Hematopoietic multipotent progenitor cell treated with erythropoietin and hydrocortisone succinate and interleukin-3 and kit ligand, for 15 days (in vitro differentiated cells): ENCODE measurements at regions not wholly inside any gene's neighbourhood (a gene's known extent, or its start where the extent isn't known, plus 50 kb on each side); places are given as distances from the start of the nearest gene placed in this dataset.

ENCODE experiments used
- DNase-seq: peaks from one replicate; pipeline ENCODE4 v3.0.0-alpha.2; 2015; ENCODE audit warnings: low spot score

DNA sequence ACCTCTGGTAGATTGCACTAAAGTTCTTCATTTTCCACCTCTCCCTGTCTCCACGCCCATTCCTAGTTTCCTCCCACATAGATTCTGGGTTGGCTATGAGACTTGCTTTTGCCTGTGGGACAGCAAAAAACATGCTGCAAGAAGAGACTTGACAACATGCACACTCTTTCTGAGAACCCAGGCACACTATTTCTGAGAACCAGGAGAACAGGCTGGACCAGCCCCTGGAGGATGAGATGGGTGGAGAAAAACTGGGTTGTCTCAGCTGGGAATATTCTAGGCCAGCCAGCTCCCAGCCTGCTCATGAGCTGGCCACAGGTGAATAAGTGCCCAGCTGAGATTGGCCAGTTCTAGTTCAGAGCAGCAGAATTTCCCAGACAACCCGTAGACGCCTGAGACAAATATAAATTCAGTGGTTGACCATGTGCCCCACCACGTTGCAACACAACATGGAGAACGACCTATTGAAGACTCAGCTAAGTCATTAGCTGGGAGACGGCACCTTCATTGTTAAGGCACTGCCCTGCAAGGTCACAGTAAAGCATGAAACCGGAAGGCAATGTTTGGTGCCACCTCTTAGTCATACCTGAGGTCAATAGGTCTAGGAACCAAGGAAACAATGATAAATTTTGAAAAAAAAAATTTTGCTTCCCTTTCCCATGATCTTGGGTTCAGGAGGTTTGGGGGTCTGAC lies 92.7 kb upstream of the AKR1E2 start:
- DNase-seq = no peak

DNA sequence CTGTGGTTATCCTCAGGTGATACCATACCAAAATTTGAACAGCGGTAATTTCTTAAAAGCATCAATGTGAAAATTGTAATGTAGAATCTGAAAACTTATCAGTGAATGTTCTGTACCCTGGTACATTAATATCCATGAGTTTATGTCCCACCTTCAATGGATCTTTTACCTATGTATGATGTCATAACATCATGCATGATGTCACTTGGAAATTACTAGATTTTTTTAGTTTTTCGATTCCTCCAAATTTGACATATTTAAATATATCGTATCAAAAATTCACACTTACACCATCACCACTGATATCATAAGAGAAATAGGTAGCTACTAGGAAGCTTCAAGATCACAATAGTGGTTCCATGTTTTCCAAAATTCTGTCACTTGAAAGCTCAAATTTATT lies 95.0 kb upstream of the AKR1E2 start:
- DNase-seq = no peak

GRCh38 chr10:4725917-4726606 lies 99.9 kb upstream of the AKR1E2 start:
- DNase-seq = no peak

- no peak for DNase-seq
Measured at GRCh38 chr10:4723860-4724259, 102.1 kb upstream of the AKR1E2 start.

DNA sequence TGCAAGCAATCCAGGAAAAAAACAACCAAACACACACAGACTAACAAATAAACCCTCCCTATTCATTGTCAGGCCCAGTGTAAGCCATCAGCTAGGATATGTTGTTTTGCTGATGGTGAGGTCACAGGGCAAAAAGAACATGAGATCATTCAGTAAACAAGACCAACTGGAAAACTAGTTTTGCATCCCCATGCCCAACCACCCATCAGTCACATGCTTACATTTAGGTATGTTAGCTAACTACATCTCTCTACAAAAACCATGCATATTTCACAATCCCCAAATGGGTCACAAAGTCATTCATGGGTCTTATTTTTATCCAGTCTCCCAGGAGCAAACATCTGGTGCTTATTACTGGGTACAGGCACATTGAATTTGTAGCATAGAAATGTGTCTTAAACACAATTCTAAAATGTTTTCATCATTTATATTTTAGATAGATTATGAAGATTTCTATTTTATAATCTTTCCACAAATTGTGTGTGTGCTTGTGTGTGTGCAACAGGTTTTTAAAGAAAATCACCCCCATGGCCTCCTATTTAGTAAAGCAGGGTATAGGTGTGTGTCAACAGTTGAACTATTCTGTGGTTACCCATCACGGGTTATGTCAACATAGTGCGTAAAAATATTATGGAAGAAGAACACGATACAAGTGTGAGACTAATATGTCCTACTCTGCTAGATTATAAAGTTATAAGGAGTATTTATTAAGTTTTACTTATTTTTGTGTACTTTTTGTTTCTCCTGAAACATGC lies 103.8 kb upstream of the AKR1E2 start:
- no peak for DNase-seq

GRCh38 chr10:4720463-4720862 lies 105.5 kb upstream of the AKR1E2 start:
- DNase-seq = no peak

- no peak for DNase-seq
Measured at GRCh38 chr10:4719671-4720070, 106.3 kb upstream of the AKR1E2 start.

- DNase-seq = no peak
Measured at GRCh38 chr10:4719036-4719435, 107.0 kb upstream of the AKR1E2 start.

DNA sequence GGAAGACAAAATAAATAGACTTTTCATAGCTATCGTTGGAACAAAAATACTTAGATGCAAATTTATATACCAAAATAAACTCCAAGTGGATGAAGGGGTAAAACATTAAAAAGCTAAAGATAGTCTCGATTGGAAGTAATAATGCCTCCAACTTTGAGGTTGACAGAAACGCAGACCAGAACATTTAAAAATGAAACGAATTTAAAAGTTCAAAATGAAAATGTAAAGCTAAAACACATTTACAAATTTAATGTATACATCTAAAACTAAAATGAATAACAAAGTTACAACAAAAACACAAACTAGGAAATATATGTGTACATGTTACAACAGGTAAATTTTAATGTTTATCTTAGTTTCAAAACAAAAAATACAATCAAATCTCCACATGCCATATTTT lies 107.5 kb upstream of the AKR1E2 start:
- DNase-seq = no peak

- no peak for DNase-seq
Measured at GRCh38 chr10:4717670-4718069, 108.3 kb upstream of the AKR1E2 start.

- no peak for DNase-seq
Measured at GRCh38 chr10:4710858-4711257, 115.1 kb upstream of the AKR1E2 start.

GRCh38 chr10:4708123-4708759 lies 117.8 kb upstream of the AKR1E2 start:
- no peak for DNase-seq

DNA sequence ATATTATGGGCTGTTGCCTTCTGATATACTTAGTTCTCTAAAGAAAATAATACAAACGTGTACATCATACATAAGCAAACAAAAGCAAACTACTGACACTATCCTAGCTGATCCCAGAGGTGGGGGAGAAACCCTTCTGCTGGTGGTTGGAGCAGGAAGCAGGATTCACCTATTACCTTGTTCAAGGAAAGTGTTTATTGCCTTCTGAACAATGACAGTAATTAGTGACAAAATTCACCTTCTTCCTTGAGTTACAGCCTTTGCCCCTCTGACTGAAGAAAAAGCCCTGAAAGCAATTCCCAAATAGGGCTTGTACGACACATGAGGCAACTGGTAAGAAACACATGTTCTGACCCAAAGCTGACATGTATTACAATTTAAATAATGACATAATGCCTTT lies 118.8 kb upstream of the AKR1E2 start:
- DNase-seq = no peak

GRCh38 chr10:4704034-4704545 lies 121.9 kb upstream of the AKR1E2 start:
- DNase-seq = no peak

DNA sequence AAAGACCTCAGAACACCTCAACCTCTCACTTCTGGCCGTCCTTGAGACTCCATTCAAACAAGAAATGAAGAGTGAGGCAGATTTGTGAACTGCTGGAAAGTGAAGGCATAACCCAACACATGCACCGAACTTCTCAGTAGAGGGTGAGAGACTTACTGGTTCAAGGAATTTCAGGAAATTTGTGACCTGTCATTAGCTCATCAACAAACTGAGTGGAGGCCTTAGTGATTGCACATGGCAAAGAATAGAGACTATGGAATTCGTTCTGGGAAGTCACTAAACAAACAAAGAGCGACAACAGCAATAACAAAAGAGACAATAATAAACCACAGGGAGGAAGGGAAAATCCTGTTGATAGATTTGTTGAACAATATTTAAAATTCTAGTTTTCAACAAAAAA lies 125.0 kb upstream of the AKR1E2 start:
- no peak for DNase-seq

GRCh38 chr10:4699950-4700730 lies 125.9 kb upstream of the AKR1E2 start:
- DNase-seq = no peak

GRCh38 chr10:4698075-4698474 lies 127.9 kb upstream of the AKR1E2 start:
- no peak for DNase-seq

GRCh38 chr10:4696186-4696585 lies 129.8 kb upstream of the AKR1E2 start:
- DNase-seq = no peak

DNA sequence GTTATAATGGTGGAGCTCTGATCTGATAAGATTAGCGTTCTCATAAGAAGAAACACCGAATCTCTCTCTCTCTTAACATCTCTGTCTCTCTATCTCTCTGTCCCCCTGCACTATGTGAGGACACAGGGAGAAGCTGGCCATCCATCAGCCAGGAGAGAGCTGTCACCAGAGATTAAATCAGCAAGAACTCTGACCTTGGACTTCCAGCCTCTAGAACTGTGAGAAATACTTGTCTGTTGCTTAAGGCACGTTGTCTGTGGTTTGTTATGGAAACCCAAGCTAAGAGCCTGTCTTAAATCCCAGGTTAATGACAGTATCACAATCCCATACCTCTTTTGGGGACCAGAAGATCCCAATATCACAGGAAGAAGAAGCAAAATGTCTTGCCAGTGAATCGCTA lies 132.0 kb upstream of the AKR1E2 start:
- DNase-seq = no peak

DNA sequence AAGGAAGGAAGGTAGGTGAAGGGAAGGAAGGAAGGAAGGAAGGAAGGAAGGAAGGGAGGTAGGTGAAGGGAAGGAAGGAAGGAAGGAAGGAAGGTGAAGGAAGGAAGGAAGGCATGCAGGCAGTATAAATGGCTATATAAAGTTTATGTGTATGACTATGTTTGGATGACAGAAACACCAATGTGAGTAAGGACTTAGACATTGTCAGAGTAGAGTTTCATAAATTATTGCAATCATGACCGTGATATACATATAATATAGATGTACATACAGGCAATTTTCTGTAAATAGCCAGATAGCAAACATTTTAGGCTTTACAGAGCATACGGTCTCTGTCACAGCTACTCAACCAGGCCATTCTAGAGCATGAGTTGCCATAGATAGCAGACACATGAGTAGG lies 133.8 kb upstream of the AKR1E2 start:
- no peak for DNase-seq

GRCh38 chr10:4691776-4692175 lies 134.2 kb upstream of the AKR1E2 start:
- no peak for DNase-seq

DNA sequence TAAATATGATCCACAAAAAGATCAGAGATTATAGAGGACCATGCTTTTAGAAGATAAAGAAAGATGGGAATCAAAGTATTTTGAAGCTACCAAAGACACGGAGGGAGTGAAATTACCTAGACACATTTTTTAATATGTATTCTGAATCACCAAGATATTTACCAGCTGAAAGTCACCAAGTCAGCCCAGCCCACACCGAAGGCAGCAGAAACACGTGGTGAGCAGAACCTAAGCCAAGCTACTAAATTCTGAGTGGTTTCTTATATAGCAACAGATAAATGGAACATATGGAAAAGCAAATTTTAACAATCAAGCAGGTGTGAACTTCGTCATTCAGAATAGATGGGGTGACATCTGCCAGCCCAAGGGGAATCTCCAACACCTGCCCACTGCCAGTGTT lies 134.7 kb upstream of the AKR1E2 start:
- DNase-seq = no peak
